ENCODE measurements at regions not wholly inside any gene's neighbourhood (a gene's known extent, or its start where the extent isn't known, plus 50 kb on each side); places are given as distances from the start of the nearest gene placed in this dataset.

DNA sequence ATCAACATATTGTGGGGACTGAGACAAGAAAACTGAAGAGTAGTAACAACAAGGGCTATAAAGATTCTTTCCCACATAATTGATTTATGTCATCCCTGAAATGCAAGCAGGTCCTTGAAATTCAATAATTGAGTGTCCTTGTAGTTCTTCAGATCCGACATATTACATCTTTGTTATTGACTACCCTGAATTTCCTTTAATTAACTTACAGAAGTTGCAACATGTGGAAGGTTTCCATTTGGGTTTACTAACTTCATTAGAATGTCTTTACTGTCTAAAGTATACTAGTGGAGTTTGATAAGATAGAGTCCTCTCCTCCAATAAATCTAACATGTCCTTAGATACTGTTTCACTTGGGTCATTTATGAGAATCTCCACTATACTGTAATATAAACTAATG is 951.8 kb downstream of the SLC6A15 start:
- H3K9me3 ChIP-seq (ENCODE audit: control insufficient read depth, insufficient read depth, low read depth, low read length): no peaks in the 10 kb centered on the region
- H3K36me3 ChIP-seq (ENCODE audit: control insufficient read depth in 2 of 2, insufficient read depth in 1 of 2, low read length in 2 of 2): no peaks in the 10 kb centered on the region
- no peak overlapping the region for H3K4me3 ChIP-seq (ENCODE audit: low read depth, low read length)
- H3K4me1 ChIP-seq (ENCODE audit: control insufficient read depth, insufficient read depth, low read length): no peaks in the 10 kb centered on the region
- H3K27ac ChIP-seq (ENCODE audit: extremely low read depth, low read depth, low read length): no peak overlapping the region
- ChIA-PET POLR2A (no interaction called here), CTCF (no interaction called here)
- TF ChIP-seq ZNF341 (tag by site-specific recombination; IDR thresholded peaks at IDR 0.05; ENCODE audit: low read depth): no peak
- no peak for TF ChIP-seq ZNF211 (tag by site-specific recombination; IDR thresholded peaks at IDR 0.05; ENCODE audit: low read depth)
- no peak for TF ChIP-seq GFI1B (tag by site-specific recombination; IDR thresholded peaks at IDR 0.05)
- TF ChIP-seq SCRT1 (tag by site-specific recombination; IDR thresholded peaks at IDR 0.05; ENCODE audit: borderline replicate concordance): no peak
- TF ChIP-seq, protein P1, sequence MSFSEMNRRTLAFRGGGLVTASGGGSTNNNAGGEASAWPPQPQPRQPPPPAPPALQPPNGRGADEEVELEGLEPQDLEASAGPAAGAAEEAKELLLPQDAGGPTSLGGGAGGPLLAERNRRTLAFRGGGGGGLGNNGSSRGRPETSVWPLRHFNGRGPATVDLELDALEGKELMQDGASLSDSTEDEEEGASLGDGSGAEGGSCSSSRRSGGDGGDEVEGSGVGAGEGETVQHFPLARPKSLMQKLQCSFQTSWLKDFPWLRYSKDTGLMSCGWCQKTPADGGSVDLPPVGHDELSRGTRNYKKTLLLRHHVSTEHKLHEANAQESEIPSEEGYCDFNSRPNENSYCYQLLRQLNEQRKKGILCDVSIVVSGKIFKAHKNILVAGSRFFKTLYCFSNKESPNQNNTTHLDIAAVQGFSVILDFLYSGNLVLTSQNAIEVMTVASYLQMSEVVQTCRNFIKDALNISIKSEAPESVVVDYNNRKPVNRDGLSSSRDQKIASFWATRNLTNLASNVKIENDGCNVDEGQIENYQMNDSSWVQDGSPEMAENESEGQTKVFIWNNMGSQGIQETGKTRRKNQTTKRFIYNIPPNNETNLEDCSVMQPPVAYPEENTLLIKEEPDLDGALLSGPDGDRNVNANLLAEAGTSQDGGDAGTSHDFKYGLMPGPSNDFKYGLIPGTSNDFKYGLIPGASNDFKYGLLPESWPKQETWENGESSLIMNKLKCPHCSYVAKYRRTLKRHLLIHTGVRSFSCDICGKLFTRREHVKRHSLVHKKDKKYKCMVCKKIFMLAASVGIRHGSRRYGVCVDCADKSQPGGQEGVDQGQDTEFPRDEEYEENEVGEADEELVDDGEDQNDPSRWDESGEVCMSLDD (tag by site-specific recombination; IDR thresholded peaks at IDR 0.05): no peak
- TF ChIP-seq ZNF530 (tag by site-specific recombination; IDR thresholded peaks at IDR 0.05; ENCODE audit: low read depth): no peak
- no peak for TF ChIP-seq ZNF48 (tag by site-specific recombination; IDR thresholded peaks at IDR 0.05)

DNA sequence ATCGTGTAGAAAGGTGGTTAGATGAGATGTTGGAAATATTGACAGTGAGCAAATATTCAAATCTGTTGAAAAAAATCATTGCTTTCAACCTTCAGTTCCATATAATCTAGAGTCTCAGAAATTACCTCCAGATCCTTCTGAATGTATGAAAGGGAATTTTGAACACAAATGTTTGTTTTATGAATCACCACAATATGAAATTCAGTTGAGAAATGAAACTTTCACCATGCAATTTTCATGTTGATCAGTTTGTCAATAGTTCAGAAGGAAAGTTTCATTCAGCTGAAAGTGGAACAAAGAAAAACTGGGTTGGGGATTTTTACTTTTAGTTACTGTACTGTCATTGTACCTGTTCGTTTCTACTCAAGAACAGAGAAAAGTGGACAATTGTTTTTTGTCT is 953.6 kb downstream of the SLC6A15 start:
- CTCF ChIA-PET: no interaction called here
- H3K36me3 ChIP-seq (ENCODE audit: control insufficient read depth in 2 of 2, insufficient read depth in 1 of 2, low read length in 2 of 2): no peaks in the 10 kb centered on the region
- TF ChIP-seq PRDM1 (tag by site-specific recombination; IDR thresholded peaks at IDR 0.05) (no peak), ZNF155 (tag by site-specific recombination; IDR thresholded peaks at IDR 0.05) (no peak), ZNF274 (IDR thresholded peaks at IDR 0.05; ENCODE audit: low read length) (no peak), ZNF274 (tag by site-specific recombination; IDR thresholded peaks at IDR 0.05; ENCODE audit: borderline replicate concordance) (no peak), ZNF624 (tag by site-specific recombination; IDR thresholded peaks at IDR 0.05) (no peak), ZNF16 (tag by site-specific recombination; IDR thresholded peaks at IDR 0.05; ENCODE audit: low read depth) (no peak)
- TF ChIP-seq, protein P2, sequence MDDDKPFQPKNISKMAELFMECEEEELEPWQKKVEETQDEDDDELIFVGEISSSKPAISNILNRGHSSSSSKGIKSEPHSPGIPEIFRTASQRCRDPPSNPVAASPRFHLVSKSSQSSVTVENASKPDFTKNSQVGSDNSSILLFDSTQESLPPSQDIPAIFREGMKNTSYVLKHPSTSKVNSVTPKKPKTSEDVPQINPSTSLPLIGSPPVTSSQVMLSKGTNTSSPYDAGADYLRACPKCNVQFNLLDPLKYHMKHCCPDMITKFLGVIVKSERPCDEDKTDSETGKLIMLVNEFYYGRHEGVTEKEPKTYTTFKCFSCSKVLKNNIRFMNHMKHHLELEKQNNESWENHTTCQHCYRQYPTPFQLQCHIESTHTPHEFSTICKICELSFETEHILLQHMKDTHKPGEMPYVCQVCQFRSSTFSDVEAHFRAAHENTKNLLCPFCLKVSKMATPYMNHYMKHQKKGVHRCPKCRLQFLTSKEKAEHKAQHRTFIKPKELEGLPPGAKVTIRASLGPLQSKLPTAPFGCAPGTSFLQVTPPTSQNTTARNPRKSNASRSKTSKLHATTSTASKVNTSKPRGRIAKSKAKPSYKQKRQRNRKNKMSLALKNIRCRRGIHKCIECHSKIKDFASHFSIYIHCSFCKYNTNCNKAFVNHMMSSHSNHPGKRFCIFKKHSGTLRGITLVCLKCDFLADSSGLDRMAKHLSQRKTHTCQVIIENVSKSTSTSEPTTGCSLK (tag by site-specific recombination; IDR thresholded peaks at IDR 0.05): no peak
- TF ChIP-seq, protein P3, sequence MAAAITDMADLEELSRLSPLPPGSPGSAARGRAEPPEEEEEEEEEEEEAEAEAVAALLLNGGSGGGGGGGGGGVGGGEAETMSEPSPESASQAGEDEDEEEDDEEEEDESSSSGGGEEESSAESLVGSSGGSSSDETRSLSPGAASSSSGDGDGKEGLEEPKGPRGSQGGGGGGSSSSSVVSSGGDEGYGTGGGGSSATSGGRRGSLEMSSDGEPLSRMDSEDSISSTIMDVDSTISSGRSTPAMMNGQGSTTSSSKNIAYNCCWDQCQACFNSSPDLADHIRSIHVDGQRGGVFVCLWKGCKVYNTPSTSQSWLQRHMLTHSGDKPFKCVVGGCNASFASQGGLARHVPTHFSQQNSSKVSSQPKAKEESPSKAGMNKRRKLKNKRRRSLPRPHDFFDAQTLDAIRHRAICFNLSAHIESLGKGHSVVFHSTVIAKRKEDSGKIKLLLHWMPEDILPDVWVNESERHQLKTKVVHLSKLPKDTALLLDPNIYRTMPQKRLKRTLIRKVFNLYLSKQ (tag by site-specific recombination; IDR thresholded peaks at IDR 0.05; ENCODE audit: borderline replicate concordance): no peak
- TF ChIP-seq, protein P4, sequence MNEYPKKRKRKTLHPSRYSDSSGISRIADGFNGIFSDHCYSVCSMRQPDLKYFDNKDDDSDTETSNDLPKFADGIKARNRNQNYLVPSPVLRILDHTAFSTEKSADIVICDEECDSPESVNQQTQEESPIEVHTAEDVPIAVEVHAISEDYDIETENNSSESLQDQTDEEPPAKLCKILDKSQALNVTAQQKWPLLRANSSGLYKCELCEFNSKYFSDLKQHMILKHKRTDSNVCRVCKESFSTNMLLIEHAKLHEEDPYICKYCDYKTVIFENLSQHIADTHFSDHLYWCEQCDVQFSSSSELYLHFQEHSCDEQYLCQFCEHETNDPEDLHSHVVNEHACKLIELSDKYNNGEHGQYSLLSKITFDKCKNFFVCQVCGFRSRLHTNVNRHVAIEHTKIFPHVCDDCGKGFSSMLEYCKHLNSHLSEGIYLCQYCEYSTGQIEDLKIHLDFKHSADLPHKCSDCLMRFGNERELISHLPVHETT (tag by site-specific recombination; IDR thresholded peaks at IDR 0.05): no peak
- no peak overlapping the region for H3K4me3 ChIP-seq (ENCODE audit: low read depth, low read length)
- POLR2A ChIA-PET: no interaction called here
- no peaks in the 10 kb centered on the region for H3K4me1 ChIP-seq (ENCODE audit: control insufficient read depth, insufficient read depth, low read length)
- no peaks in the 10 kb centered on the region for H3K9me3 ChIP-seq (ENCODE audit: control insufficient read depth, insufficient read depth, low read depth, low read length)
- H3K27ac ChIP-seq (ENCODE audit: extremely low read depth, low read depth, low read length): no peak overlapping the region
